GM23338 (cell line): ENCODE measurements at regions not wholly inside any gene's neighbourhood (a gene's known extent, or its start where the extent isn't known, plus 50 kb on each side); places are given as distances from the start of the nearest gene placed in this dataset.
A peak's percentile ranks its signal among the peaks of the same experiment; 100 is the strongest.

Experiments used
- ATAC-seq: fragments of 200-7000 bp; cut with Tn5 transposase; 3 replicates; pipeline ENCODE4 v1.9.1; 2020
- DNase-seq: peaks from one replicate; pipeline ENCODE4 v3.0.0-alpha.2; 2015; ENCODE audit warnings: low spot score
- H2AFZ ChIP-seq: fragments of 200-600 bp; sonication (generic); 2 replicates; pipeline ENCODE4 v1.8.0; 2016; ENCODE audit warnings: antibody characterized with exemption, mild to moderate bottlenecking, moderate library complexity
- H3F3A ChIP-seq: fragments of 200-600 bp; sonication (generic); replicated peaks from 2 replicates; pipeline ENCODE4 v1.8.0; 2017; ENCODE audit warnings: antibody characterized with exemption, mixed run types, low read depth
- H3K27ac ChIP-seq: fragments of 200-600 bp; sonication (generic); 2 replicates; pipeline ENCODE4 v1.6.1; 2016; ENCODE audit warnings: low read depth
- H3K27me3 ChIP-seq: fragments of 200-600 bp; sonication (generic); 2 replicates; pipeline ENCODE4 v1.8.0; 2016; ENCODE audit warnings: mild to moderate bottlenecking, mixed run types, moderate library complexity; ENCODE audit not compliant: insufficient read depth
- H3K36me3 ChIP-seq: fragments of 200-600 bp; sonication (generic); 2 replicates; pipeline ENCODE4 v1.8.0; 2016; ENCODE audit warnings: mild to moderate bottlenecking; ENCODE audit not compliant: insufficient read depth
- H3K4me1 ChIP-seq: fragments of 200-600 bp; sonication (generic); 2 replicates; pipeline ENCODE4 v1.8.0; 2016; ENCODE audit warnings: mild to moderate bottlenecking, moderate library complexity; ENCODE audit not compliant: insufficient read depth
- H3K4me2 ChIP-seq: fragments of 200-600 bp; sonication (generic); 2 replicates; pipeline ENCODE4 v1.7.1; 2017; ENCODE audit warnings: mixed run types
- H3K4me3 ChIP-seq: fragments of 200-600 bp; sonication (generic); 2 replicates; pipeline ENCODE4 v1.6.1; 2016; ENCODE audit warnings: mixed run types
- H3K79me2 ChIP-seq: fragments of 200-600 bp; sonication (generic); replicated peaks from 2 replicates; pipeline ENCODE4 v1.8.0; 2017; ENCODE audit warnings: mild to moderate bottlenecking; ENCODE audit not compliant: insufficient read depth
- H3K9me2 ChIP-seq: fragments of 200-600 bp; sonication (generic); 2 replicates; pipeline ENCODE4 v1.8.0; 2017; ENCODE audit not compliant: insufficient read depth
- H4K20me1 ChIP-seq: fragments of 200-600 bp; sonication (generic); replicated peaks from 2 replicates; pipeline ENCODE4 v1.8.0; 2017; ENCODE audit warnings: mild to moderate bottlenecking; ENCODE audit not compliant: insufficient read depth
- H3K27ac Mint-ChIP-seq: 2 replicates; pipeline ENCODE4 v1.8.0; 2020; ENCODE audit warnings: inconsistent platforms, mild to moderate bottlenecking, moderate library complexity, mixed read lengths
- H3K27me3 Mint-ChIP-seq: 3 replicates; pipeline ENCODE4 v1.8.0; 2022; ENCODE audit warnings: low read depth, mild to moderate bottlenecking, moderate library complexity, mixed read lengths, inconsistent platforms; ENCODE audit not compliant: insufficient read depth, poor library complexity
- H3K36me3 Mint-ChIP-seq: 3 replicates; pipeline ENCODE4 v1.8.0; 2021; ENCODE audit warnings: low read depth, mild to moderate bottlenecking, inconsistent platforms, moderate library complexity, mixed read lengths
- H3K4me1 Mint-ChIP-seq: 3 replicates; pipeline ENCODE4 v1.8.0; 2020; ENCODE audit warnings: mild to moderate bottlenecking, inconsistent platforms, mixed read lengths
- H3K4me3 Mint-ChIP-seq: 3 replicates; pipeline ENCODE4 v1.8.0; 2021; ENCODE audit warnings: moderate library complexity, mild to moderate bottlenecking, inconsistent platforms, mixed read lengths
- H3K9me3 Mint-ChIP-seq: 3 replicates; pipeline ENCODE4 v1.8.0; 2020; ENCODE audit warnings: moderate library complexity, mild to moderate bottlenecking, inconsistent platforms, mixed read lengths
- CREB1 ChIP-seq: fragments of 250-450 bp; sonication (Bioruptor Pico); IDR thresholded peaks from 2 replicates; pipeline ENCODE4 v1.5.0; 2020; ENCODE audit warnings: low read depth, mild to moderate bottlenecking, moderate library complexity
- EZH2 ChIP-seq: fragments of 200-600 bp; sonication (generic); IDR thresholded peaks from one replicate; pipeline ENCODE4 v1.8.0; 2017; ENCODE audit warnings: antibody characterized with exemption, mild to moderate bottlenecking, low read depth; ENCODE audit not compliant: unreplicated experiment
- EZH2phosphoT487 ChIP-seq: fragments of 200-600 bp; sonication (generic); IDR thresholded peaks from one replicate; pipeline ENCODE4 v1.8.1; 2018; ENCODE audit warnings: antibody characterized with exemption; ENCODE audit not compliant: unreplicated experiment
- JUNB ChIP-seq: IDR thresholded peaks from one replicate; pipeline ENCODE4 v1.6.1; 2016; ENCODE audit warnings: antibody characterized with exemption; ENCODE audit not compliant: unreplicated experiment
- NANOG ChIP-seq: IDR thresholded peaks from 2 replicates; pipeline ENCODE4 v1.6.1; 2016; ENCODE audit warnings: antibody characterized with exemption, borderline replicate concordance
- POLR2AphosphoS5 ChIP-seq: IDR thresholded peaks from 2 replicates; pipeline ENCODE4 v1.6.1; 2016; ENCODE audit warnings: antibody characterized with exemption, low read depth
- STAT1 ChIP-seq: IDR thresholded peaks from one replicate; pipeline ENCODE4 v1.6.1; 2016; ENCODE audit warnings: antibody characterized with exemption; ENCODE audit not compliant: unreplicated experiment
- ZNF114 ChIP-seq: fragments of 250-450 bp; sonication (Bioruptor Pico); IDR thresholded peaks from 2 replicates; pipeline ENCODE4 v1.5.0; 2020; ENCODE audit warnings: mild to moderate bottlenecking, moderate library complexity
- ZNF331 ChIP-seq: fragments of 250-450 bp; sonication (Bioruptor Pico); IDR thresholded peaks from 2 replicates; pipeline ENCODE4 v1.5.0; 2020; ENCODE audit warnings: low read depth, mild to moderate bottlenecking, moderate library complexity
- TF ChIP-seq, protein P1 (sequence below): fragments of 250-450 bp; sonication (Bioruptor Pico); IDR thresholded peaks from 2 replicates; pipeline ENCODE4 v1.5.0; 2020; ENCODE audit warnings: mild to moderate bottlenecking, moderate library complexity
- TF ChIP-seq, protein P2 (sequence below), 2 experiments: fragments of 200-600 bp in 1 of 2; sonication (generic) in 1 of 2; conservative IDR thresholded peaks; 2 replicates each; pipeline versions ENCODE4 v1.5.1 to v1.6.1; 2016 to 2017; ENCODE audit warnings: antibody characterized with exemption in 2 of 2, low read depth in 2 of 2, mild to moderate bottlenecking in 2 of 2, moderate library complexity in 1 of 2
- TF ChIP-seq, protein P3 (sequence below): IDR thresholded peaks from one replicate; pipeline ENCODE4 v1.6.1; 2018; ENCODE audit warnings: antibody characterized with exemption; ENCODE audit not compliant: unreplicated experiment
- TF ChIP-seq, protein P4 (sequence below): IDR thresholded peaks from 2 replicates; pipeline ENCODE4 v1.6.1; 2016; ENCODE audit warnings: antibody characterized with exemption

DNA sequence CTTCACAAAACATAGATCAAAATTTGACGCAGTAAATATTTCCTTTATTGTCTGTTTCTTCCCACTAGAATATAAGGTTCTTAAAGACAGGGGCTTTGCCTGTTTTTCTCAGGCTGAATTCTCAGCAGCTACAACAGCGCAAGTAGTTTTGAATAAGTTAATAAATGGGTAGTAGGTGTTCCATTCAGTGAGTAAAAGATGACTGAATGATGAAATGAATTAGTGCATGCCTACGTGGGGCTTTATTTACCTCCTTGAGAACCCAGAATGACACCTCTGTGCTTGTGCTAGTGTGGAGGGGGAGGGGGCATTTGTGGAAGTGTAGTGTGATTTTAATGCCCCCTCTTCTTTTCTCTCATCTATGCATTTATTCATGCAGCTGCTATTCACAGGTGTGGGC lies 278.9 kb downstream of the FBXW7 start:
- Histone ChIP-seq H3K27me3 (no peaks in the 10 kb centered on the region), H3K4me2 (no peak overlapping the region), H3K36me3 (no peaks in the 10 kb centered on the region), H4K20me1 (no peaks in the 10 kb centered on the region), H3K79me2 (no peaks in the 10 kb centered on the region), H3K4me1 (no peaks in the 10 kb centered on the region), H3K9me2 (no peaks in the 10 kb centered on the region; the same call in 1 of the 2 replicates), H3K4me3 (no peak overlapping the region), H3K27ac (no peak overlapping the region), H3F3A (no peaks in the 10 kb centered on the region), H2AFZ (peak overlapping the region; percentile 45; the same call in 1 of the 2 replicates)
- TF ChIP-seq, protein P1, sequence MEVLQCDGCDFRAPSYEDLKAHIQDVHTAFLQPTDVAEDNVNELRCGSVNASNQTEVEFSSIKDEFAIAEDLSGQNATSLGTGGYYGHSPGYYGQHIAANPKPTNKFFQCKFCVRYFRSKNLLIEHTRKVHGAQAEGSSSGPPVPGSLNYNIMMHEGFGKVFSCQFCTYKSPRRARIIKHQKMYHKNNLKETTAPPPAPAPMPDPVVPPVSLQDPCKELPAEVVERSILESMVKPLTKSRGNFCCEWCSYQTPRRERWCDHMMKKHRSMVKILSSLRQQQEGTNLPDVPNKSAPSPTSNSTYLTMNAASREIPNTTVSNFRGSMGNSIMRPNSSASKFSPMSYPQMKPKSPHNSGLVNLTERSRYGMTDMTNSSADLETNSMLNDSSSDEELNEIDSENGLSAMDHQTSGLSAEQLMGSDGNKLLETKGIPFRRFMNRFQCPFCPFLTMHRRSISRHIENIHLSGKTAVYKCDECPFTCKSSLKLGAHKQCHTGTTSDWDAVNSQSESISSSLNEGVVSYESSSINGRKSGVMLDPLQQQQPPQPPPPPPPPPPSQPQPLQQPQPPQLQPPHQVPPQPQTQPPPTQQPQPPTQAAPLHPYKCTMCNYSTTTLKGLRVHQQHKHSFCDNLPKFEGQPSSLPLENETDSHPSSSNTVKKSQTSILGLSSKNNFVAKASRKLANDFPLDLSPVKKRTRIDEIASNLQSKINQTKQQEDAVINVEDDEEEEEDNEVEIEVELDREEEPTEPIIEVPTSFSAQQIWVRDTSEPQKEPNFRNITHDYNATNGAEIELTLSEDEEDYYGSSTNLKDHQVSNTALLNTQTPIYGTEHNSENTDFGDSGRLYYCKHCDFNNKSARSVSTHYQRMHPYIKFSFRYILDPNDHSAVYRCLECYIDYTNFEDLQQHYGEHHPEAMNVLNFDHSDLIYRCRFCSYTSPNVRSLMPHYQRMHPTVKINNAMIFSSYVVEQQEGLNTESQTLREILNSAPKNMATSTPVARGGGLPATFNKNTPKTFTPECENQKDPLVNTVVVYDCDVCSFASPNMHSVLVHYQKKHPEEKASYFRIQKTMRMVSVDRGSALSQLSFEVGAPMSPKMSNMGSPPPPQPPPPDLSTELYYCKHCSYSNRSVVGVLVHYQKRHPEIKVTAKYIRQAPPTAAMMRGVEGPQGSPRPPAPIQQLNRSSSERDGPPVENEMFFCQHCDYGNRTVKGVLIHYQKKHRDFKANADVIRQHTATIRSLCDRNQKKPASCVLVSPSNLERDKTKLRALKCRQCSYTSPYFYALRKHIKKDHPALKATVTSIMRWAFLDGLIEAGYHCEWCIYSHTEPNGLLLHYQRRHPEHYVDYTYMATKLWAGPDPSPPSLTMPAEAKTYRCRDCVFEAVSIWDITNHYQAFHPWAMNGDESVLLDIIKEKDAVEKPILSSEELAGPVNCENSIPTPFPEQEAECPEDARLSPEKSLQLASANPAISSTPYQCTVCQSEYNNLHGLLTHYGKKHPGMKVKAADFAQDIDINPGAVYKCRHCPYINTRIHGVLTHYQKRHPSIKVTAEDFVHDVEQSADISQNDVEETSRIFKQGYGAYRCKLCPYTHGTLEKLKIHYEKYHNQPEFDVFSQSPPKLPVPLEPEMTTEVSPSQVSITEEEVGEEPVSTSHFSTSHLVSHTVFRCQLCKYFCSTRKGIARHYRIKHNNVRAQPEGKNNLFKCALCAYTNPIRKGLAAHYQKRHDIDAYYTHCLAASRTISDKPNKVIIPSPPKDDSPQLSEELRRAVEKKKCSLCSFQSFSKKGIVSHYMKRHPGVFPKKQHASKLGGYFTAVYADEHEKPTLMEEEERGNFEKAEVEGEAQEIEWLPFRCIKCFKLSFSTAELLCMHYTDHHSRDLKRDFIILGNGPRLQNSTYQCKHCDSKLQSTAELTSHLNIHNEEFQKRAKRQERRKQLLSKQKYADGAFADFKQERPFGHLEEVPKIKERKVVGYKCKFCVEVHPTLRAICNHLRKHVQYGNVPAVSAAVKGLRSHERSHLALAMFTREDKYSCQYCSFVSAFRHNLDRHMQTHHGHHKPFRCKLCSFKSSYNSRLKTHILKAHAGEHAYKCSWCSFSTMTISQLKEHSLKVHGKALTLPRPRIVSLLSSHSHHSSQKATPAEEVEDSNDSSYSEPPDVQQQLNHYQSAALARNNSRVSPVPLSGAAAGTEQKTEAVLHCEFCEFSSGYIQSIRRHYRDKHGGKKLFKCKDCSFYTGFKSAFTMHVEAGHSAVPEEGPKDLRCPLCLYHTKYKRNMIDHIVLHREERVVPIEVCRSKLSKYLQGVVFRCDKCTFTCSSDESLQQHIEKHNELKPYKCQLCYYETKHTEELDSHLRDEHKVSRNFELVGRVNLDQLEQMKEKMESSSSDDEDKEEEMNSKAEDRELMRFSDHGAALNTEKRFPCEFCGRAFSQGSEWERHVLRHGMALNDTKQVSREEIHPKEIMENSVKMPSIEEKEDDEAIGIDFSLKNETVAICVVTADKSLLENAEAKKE = no peak
- TF ChIP-seq CREB1 (no peak), ZNF114 (CRISPR knock-in tag) (no peak), NANOG (no peak), POLR2AphosphoS5 (no peak), ZNF331 (CRISPR knock-in tag) (no peak), JUNB (no peak), EZH2 (no peak), STAT1 (no peak), EZH2phosphoT487 (no peak)
- TF ChIP-seq, protein P2, sequence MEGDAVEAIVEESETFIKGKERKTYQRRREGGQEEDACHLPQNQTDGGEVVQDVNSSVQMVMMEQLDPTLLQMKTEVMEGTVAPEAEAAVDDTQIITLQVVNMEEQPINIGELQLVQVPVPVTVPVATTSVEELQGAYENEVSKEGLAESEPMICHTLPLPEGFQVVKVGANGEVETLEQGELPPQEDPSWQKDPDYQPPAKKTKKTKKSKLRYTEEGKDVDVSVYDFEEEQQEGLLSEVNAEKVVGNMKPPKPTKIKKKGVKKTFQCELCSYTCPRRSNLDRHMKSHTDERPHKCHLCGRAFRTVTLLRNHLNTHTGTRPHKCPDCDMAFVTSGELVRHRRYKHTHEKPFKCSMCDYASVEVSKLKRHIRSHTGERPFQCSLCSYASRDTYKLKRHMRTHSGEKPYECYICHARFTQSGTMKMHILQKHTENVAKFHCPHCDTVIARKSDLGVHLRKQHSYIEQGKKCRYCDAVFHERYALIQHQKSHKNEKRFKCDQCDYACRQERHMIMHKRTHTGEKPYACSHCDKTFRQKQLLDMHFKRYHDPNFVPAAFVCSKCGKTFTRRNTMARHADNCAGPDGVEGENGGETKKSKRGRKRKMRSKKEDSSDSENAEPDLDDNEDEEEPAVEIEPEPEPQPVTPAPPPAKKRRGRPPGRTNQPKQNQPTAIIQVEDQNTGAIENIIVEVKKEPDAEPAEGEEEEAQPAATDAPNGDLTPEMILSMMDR (conservative IDR thresholded peaks at IDR 0.05; ENCODE audit: low read depth in 2 of 2) = no peak
- TF ChIP-seq, protein P3, sequence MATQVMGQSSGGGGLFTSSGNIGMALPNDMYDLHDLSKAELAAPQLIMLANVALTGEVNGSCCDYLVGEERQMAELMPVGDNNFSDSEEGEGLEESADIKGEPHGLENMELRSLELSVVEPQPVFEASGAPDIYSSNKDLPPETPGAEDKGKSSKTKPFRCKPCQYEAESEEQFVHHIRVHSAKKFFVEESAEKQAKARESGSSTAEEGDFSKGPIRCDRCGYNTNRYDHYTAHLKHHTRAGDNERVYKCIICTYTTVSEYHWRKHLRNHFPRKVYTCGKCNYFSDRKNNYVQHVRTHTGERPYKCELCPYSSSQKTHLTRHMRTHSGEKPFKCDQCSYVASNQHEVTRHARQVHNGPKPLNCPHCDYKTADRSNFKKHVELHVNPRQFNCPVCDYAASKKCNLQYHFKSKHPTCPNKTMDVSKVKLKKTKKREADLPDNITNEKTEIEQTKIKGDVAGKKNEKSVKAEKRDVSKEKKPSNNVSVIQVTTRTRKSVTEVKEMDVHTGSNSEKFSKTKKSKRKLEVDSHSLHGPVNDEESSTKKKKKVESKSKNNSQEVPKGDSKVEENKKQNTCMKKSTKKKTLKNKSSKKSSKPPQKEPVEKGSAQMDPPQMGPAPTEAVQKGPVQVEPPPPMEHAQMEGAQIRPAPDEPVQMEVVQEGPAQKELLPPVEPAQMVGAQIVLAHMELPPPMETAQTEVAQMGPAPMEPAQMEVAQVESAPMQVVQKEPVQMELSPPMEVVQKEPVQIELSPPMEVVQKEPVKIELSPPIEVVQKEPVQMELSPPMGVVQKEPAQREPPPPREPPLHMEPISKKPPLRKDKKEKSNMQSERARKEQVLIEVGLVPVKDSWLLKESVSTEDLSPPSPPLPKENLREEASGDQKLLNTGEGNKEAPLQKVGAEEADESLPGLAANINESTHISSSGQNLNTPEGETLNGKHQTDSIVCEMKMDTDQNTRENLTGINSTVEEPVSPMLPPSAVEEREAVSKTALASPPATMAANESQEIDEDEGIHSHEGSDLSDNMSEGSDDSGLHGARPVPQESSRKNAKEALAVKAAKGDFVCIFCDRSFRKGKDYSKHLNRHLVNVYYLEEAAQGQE = no peak
- TF ChIP-seq, protein P4, sequence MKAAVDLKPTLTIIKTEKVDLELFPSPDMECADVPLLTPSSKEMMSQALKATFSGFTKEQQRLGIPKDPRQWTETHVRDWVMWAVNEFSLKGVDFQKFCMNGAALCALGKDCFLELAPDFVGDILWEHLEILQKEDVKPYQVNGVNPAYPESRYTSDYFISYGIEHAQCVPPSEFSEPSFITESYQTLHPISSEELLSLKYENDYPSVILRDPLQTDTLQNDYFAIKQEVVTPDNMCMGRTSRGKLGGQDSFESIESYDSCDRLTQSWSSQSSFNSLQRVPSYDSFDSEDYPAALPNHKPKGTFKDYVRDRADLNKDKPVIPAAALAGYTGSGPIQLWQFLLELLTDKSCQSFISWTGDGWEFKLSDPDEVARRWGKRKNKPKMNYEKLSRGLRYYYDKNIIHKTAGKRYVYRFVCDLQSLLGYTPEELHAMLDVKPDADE = no peak
- ATAC-seq (no peak), DNase-seq (no peak)
- no peak overlapping the region for H3K27ac Mint-ChIP-seq
- peaks cover 7% of the 10 kb centered on the region for H3K36me3 Mint-ChIP-seq
- peaks cover 5% of the 10 kb centered on the region for H3K27me3 Mint-ChIP-seq
- H3K9me3 Mint-ChIP-seq = peaks cover 14% of the 10 kb centered on the region
- no peak overlapping the region for H3K4me3 Mint-ChIP-seq
- peaks cover 2% of the 10 kb centered on the region; the same call in 2 of the 3 replicates for H3K4me1 Mint-ChIP-seq
